T-helper 9 cell (primary cell): ENCODE measurements at regions not wholly inside any gene's neighbourhood (a gene's known extent, or its start where the extent isn't known, plus 50 kb on each side); places are given as distances from the start of the nearest gene placed in this dataset.
"Not testable (repeated sequence)": the region's sequence is repeated elsewhere in the genome, so short reads cannot be mapped to it uniquely, and the experiment has no call there.

Experiments used
- DNase-seq: peaks from one replicate; pipeline ENCODE4 v3.0.0-alpha.2; 2020

- DNase-seq: peak; percentile 6
Observed at GRCh38 chr20:22691369-22692118, 107.2 kb upstream of the FOXA2 start.

- DNase-seq: no peak
Observed at GRCh38 chr20:22692119-22692475, 107.7 kb upstream of the FOXA2 start.

GRCh38 chr20:22692620-22693019 is 108.2 kb upstream of the FOXA2 start:
- not testable (repeated sequence) for DNase-seq

GRCh38 chr20:22696759-22697158 is 112.4 kb upstream of the FOXA2 start:
- DNase-seq: no peak

- no peak for DNase-seq
Observed at GRCh38 chr20:22698259-22698842, 114.0 kb upstream of the FOXA2 start.

- no peak for DNase-seq
Observed at GRCh38 chr20:22699396-22699795, 115.0 kb upstream of the FOXA2 start.

GRCh38 chr20:22700367-22700766 is 116.0 kb upstream of the FOXA2 start:
- no peak for DNase-seq

- DNase-seq: no peak
Observed at GRCh38 chr20:22701679-22702308, 117.4 kb upstream of the FOXA2 start.

- DNase-seq: no peak
Observed at GRCh38 chr20:22703843-22704242, 119.5 kb upstream of the FOXA2 start.

- DNase-seq: no peak
Observed at GRCh38 chr20:22711971-22712755, 127.8 kb upstream of the FOXA2 start.

- no peak for DNase-seq
Observed at GRCh38 chr20:22716821-22717351, 132.5 kb upstream of the FOXA2 start.

GRCh38 chr20:22717466-22717865 is 133.1 kb upstream of the FOXA2 start:
- DNase-seq: no peak

- no peak for DNase-seq
Observed at GRCh38 chr20:22719167-22719591, 134.8 kb upstream of the FOXA2 start.

- no peak for DNase-seq
Observed at GRCh38 chr20:22720206-22720605, 135.8 kb upstream of the FOXA2 start.

- DNase-seq: no peak
Observed at GRCh38 chr20:22722811-22723210, 138.4 kb upstream of the FOXA2 start.

- no peak for DNase-seq
Observed at GRCh38 chr20:22723659-22724058, 139.3 kb upstream of the FOXA2 start.

- DNase-seq: no peak
Observed at GRCh38 chr20:22728146-22728745, 143.9 kb upstream of the FOXA2 start.

- no peak for DNase-seq
Observed at GRCh38 chr20:22729180-22729579, 144.8 kb upstream of the FOXA2 start.

GRCh38 chr20:22729616-22730236 is 145.4 kb upstream of the FOXA2 start:
- DNase-seq: no peak

GRCh38 chr20:22732751-22733150 is 148.4 kb upstream of the FOXA2 start:
- no peak for DNase-seq

GRCh38 chr20:22734946-22735647 is 150.7 kb upstream of the FOXA2 start:
- DNase-seq: not testable (repeated sequence)

GRCh38 chr20:22740829-22741228 is 156.5 kb upstream of the FOXA2 start:
- no peak for DNase-seq
